HFFc6 (cell line): ENCODE measurements at regions not wholly inside any gene's neighbourhood (a gene's known extent, or its start where the extent isn't known, plus 50 kb on each side); places are given as distances from the start of the nearest gene placed in this dataset.

Experiments
- DNase-seq: peaks from one replicate; pipeline ENCODE4 v3.0.0-alpha.2; 2018
- H3K27ac Mint-ChIP-seq: 2 replicates; pipeline ENCODE4 v1.8.0; 2020; ENCODE audit warnings: mild to moderate bottlenecking, mixed read lengths
- H3K27me3 Mint-ChIP-seq: 2 replicates; pipeline ENCODE4 v1.8.0; 2021; ENCODE audit warnings: mild to moderate bottlenecking, moderate library complexity, mixed read lengths; ENCODE audit not compliant: insufficient read depth
- H3K36me3 Mint-ChIP-seq: 2 replicates; pipeline ENCODE4 v1.8.0; 2021; ENCODE audit warnings: low read depth, mixed read lengths
- H3K4me1 Mint-ChIP-seq: 2 replicates; pipeline ENCODE4 v1.8.0; 2020; ENCODE audit warnings: low read depth, mixed read lengths
- H3K4me3 Mint-ChIP-seq: 2 replicates; pipeline ENCODE4 v1.8.0; 2020; ENCODE audit warnings: mild to moderate bottlenecking, moderate library complexity, mixed read lengths
- H3K9me3 Mint-ChIP-seq: 2 replicates; pipeline ENCODE4 v1.8.0; 2020; ENCODE audit warnings: mild to moderate bottlenecking, mixed read lengths
- CTCF ChIP-seq: fragments of 200-600 bp; sonication (generic); IDR thresholded peaks from 2 replicates; pipeline ENCODE4 v1.5.0; 2021; ENCODE audit warnings: antibody characterized with exemption, mild to moderate bottlenecking

- H3K4me1 Mint-ChIP-seq = no peaks in the 10 kb centered on the region
- no peaks in the 10 kb centered on the region; the same call in 1 of the 2 replicates for H3K9me3 Mint-ChIP-seq
- no peak for DNase-seq
- peaks cover 5% of the 10 kb centered on the region; the same call in 1 of the 2 replicates for H3K27me3 Mint-ChIP-seq
- H3K4me3 Mint-ChIP-seq = no peak overlapping the region
- no peak for TF ChIP-seq CTCF
- H3K36me3 Mint-ChIP-seq = no peaks in the 10 kb centered on the region
- H3K27ac Mint-ChIP-seq = no peak overlapping the region
These were observed 219.0 kb upstream of the NRIP1 start for GRCh38 chr21:15283789-15284188.

GRCh38 chr21:15285556-15285955 is 220.8 kb upstream of the NRIP1 start:
- no peak overlapping the region for H3K27ac Mint-ChIP-seq
- no peaks in the 10 kb centered on the region for H3K4me1 Mint-ChIP-seq
- no peak overlapping the region for H3K4me3 Mint-ChIP-seq
- H3K9me3 Mint-ChIP-seq = no peaks in the 10 kb centered on the region; the same call in 1 of the 2 replicates
- no peaks in the 10 kb centered on the region for H3K36me3 Mint-ChIP-seq
- TF ChIP-seq CTCF = no peak
- H3K27me3 Mint-ChIP-seq = peaks cover 5% of the 10 kb centered on the region; the same call in 1 of the 2 replicates
- DNase-seq = no peak

GRCh38 chr21:15289246-15289645 is 224.4 kb upstream of the NRIP1 start:
- no peaks in the 10 kb centered on the region for H3K9me3 Mint-ChIP-seq
- peaks cover 7% of the 10 kb centered on the region for H3K27me3 Mint-ChIP-seq
- no peaks in the 10 kb centered on the region for H3K36me3 Mint-ChIP-seq
- DNase-seq = no peak
- no peak overlapping the region for H3K27ac Mint-ChIP-seq
- TF ChIP-seq CTCF = no peak
- no peak overlapping the region for H3K4me3 Mint-ChIP-seq
- peaks cover 14% of the 10 kb centered on the region for H3K4me1 Mint-ChIP-seq

- H3K4me1 Mint-ChIP-seq = peaks cover 14% of the 10 kb centered on the region
- H3K9me3 Mint-ChIP-seq = no peaks in the 10 kb centered on the region
- no peak overlapping the region for H3K27ac Mint-ChIP-seq
- no peaks in the 10 kb centered on the region for H3K36me3 Mint-ChIP-seq
- peaks cover 7% of the 10 kb centered on the region for H3K27me3 Mint-ChIP-seq
- H3K4me3 Mint-ChIP-seq = peak overlapping the region; percentile 43
- no peak for TF ChIP-seq CTCF
- no peak for DNase-seq
These were observed 225.4 kb upstream of the NRIP1 start for GRCh38 chr21:15289896-15290841.

- no peaks in the 10 kb centered on the region for H3K36me3 Mint-ChIP-seq
- H3K4me3 Mint-ChIP-seq = no peak overlapping the region
- no peak overlapping the region for H3K27ac Mint-ChIP-seq
- DNase-seq = no peak
- no peaks in the 10 kb centered on the region for H3K9me3 Mint-ChIP-seq
- H3K27me3 Mint-ChIP-seq = peaks cover 7% of the 10 kb centered on the region
- peaks cover 14% of the 10 kb centered on the region for H3K4me1 Mint-ChIP-seq
- TF ChIP-seq CTCF = no peak
These were observed 226.9 kb upstream of the NRIP1 start for GRCh38 chr21:15291621-15292266.
